Body of pancreas (tissue), 4 donors: ENCODE measurements at regions not wholly inside any gene's neighbourhood (a gene's known extent, or its start where the extent isn't known, plus 50 kb on each side); places are given as distances from the start of the nearest gene placed in this dataset.

Experiments used
- CTCF ChIP-seq, 7 experiments: fragments of 450-650 bp in 4 of 7; fragments of 200-600 bp in 3 of 7; sonication (generic) in 3 of 7; IDR thresholded peaks; one replicate each; pipeline ENCODE4 v1.5.1; 2016 to 2019; ENCODE audit warnings: antibody characterized with exemption in 7 of 7
- POLR2A ChIP-seq, 3 donors: fragments of 450-650 bp; IDR thresholded peaks; one replicate each; pipeline ENCODE4 v1.6.1; 2016; ENCODE audit warnings: antibody characterized with exemption in 3 of 3, mild to moderate bottlenecking in 2 of 3

GRCh38 chr6:125699591-125699990 lies 49.8 kb upstream of the HEY2 start:
- TF ChIP-seq CTCF (IDR thresholded peaks at IDR 0.05) (no peak), POLR2A (IDR thresholded peaks at IDR 0.05) (no peak)
